Spinal cord (tissue), 9 donors: ENCODE measurements at regions not wholly inside any gene's neighbourhood (a gene's known extent, or its start where the extent isn't known, plus 50 kb on each side); places are given as distances from the start of the nearest gene placed in this dataset.

ENCODE experiments used
- DNase-seq, 6 donors: peaks; one replicate each; pipeline versions ENCODE4 v3.0.0 to v3.0.0-alpha.2; 2013 to 2015; ENCODE audit warnings: low spot score in 6 of 6, low read depth in 4 of 6
- H3K27ac ChIP-seq: one replicate; pipeline ENCODE4 v1.5.1; 2013; ENCODE audit warnings: low read depth, low read length, control low read depth
- H3K27me3 ChIP-seq: one replicate; pipeline ENCODE4 v1.6.1; 2013; ENCODE audit warnings: low read length; ENCODE audit not compliant: control insufficient read depth, insufficient read depth
- H3K36me3 ChIP-seq: one replicate; pipeline ENCODE4 v1.6.1; 2013; ENCODE audit warnings: low read length; ENCODE audit not compliant: control insufficient read depth, insufficient read depth
- H3K4me1 ChIP-seq: one replicate; pipeline ENCODE4 v1.6.1; 2013; ENCODE audit warnings: low read length; ENCODE audit not compliant: control insufficient read depth, insufficient read depth
- H3K4me3 ChIP-seq: one replicate; pipeline ENCODE4 v1.5.1; 2013; ENCODE audit warnings: low read depth, low read length, control low read depth
- H3K9me3 ChIP-seq: one replicate; pipeline ENCODE4 v1.6.1; 2013; ENCODE audit warnings: low read length; ENCODE audit not compliant: control insufficient read depth, insufficient read depth
- WGBS: methylation state at CpG from one replicate; pipeline ENCODE4 v1.1.5; 2013; ENCODE audit warnings: missing lambda C conversion rate; ENCODE audit not compliant: insufficient coverage; 5-methylcytosine and 5-hydroxymethylcytosine counted together
- donor health status: healthy.

GRCh38 chr7:26044320-26044719 is 107.7 kb upstream of the NFE2L3 start:
- peaks cover 4% of the 10 kb centered on the region for H3K27me3 ChIP-seq
- H3K4me3 ChIP-seq, result no peak overlapping the region
- H3K27ac ChIP-seq, result no peak overlapping the region
- H3K9me3 ChIP-seq, result no peaks in the 10 kb centered on the region
- no peaks in the 10 kb centered on the region for H3K4me1 ChIP-seq
- WGBS, result 78% methylated on average over 5 of the region's 5 CpGs
- H3K36me3 ChIP-seq, result no peaks in the 10 kb centered on the region
- no peak for DNase-seq

GRCh38 chr7:26046150-26046549 is 105.8 kb upstream of the NFE2L3 start:
- Histone ChIP-seq H3K36me3 (no peaks in the 10 kb centered on the region), H3K27ac (no peak overlapping the region), H3K9me3 (no peaks in the 10 kb centered on the region), H3K4me1 (no peaks in the 10 kb centered on the region), H3K4me3 (no peak overlapping the region), H3K27me3 (no peaks in the 10 kb centered on the region)
- 60% methylated on average over 1 of the region's 3 CpGs for WGBS
- DNase-seq, result no peak

- no peaks in the 10 kb centered on the region for H3K27me3 ChIP-seq
- no peak overlapping the region for H3K27ac ChIP-seq
- peaks cover 2% of the 10 kb centered on the region for H3K9me3 ChIP-seq
- no CpG with 5 or more reads among the region's 1 CpG for WGBS
- H3K4me1 ChIP-seq, result no peaks in the 10 kb centered on the region
- H3K4me3 ChIP-seq, result no peak overlapping the region
- no peaks in the 10 kb centered on the region for H3K36me3 ChIP-seq
- no peak for DNase-seq
Measured at GRCh38 chr7:26046878-26047277, 105.1 kb upstream of the NFE2L3 start.

- peaks cover 2% of the 10 kb centered on the region for H3K9me3 ChIP-seq
- H3K36me3 ChIP-seq, result no peaks in the 10 kb centered on the region
- no peaks in the 10 kb centered on the region for H3K27me3 ChIP-seq
- no peak for DNase-seq
- no peak overlapping the region for H3K27ac ChIP-seq
- H3K4me1 ChIP-seq, result no peaks in the 10 kb centered on the region
- WGBS, result 82% methylated on average over 2 of the region's 5 CpGs
- H3K4me3 ChIP-seq, result no peak overlapping the region
Measured at GRCh38 chr7:26048663-26049062, 103.3 kb upstream of the NFE2L3 start.

- Histone ChIP-seq H3K9me3 (peaks cover 2% of the 10 kb centered on the region), H3K4me3 (no peak overlapping the region), H3K4me1 (no peaks in the 10 kb centered on the region), H3K27me3 (no peaks in the 10 kb centered on the region), H3K36me3 (no peaks in the 10 kb centered on the region), H3K27ac (no peak overlapping the region)
- no CpG with 5 or more reads among the region's 1 CpG for WGBS
- no peak for DNase-seq
Measured at GRCh38 chr7:26049081-26049480, 102.9 kb upstream of the NFE2L3 start.

GRCh38 chr7:26051021-26051420 is 101.0 kb upstream of the NFE2L3 start:
- H3K27me3 ChIP-seq, result no peaks in the 10 kb centered on the region
- no peaks in the 10 kb centered on the region for H3K36me3 ChIP-seq
- H3K4me1 ChIP-seq, result no peaks in the 10 kb centered on the region
- no peak overlapping the region for H3K27ac ChIP-seq
- DNase-seq, result no peak
- peaks cover 2% of the 10 kb centered on the region for H3K9me3 ChIP-seq
- no peak overlapping the region for H3K4me3 ChIP-seq

GRCh38 chr7:26052706-26053105 is 99.3 kb upstream of the NFE2L3 start:
- H3K27me3 ChIP-seq, result no peaks in the 10 kb centered on the region
- no peak overlapping the region for H3K4me3 ChIP-seq
- H3K27ac ChIP-seq, result no peak overlapping the region
- H3K4me1 ChIP-seq, result no peaks in the 10 kb centered on the region
- no peak for DNase-seq
- H3K36me3 ChIP-seq, result no peaks in the 10 kb centered on the region
- H3K9me3 ChIP-seq, result peaks cover 2% of the 10 kb centered on the region

- DNase-seq, result no peak
- H3K36me3 ChIP-seq, result no peaks in the 10 kb centered on the region
- peaks cover 2% of the 10 kb centered on the region for H3K9me3 ChIP-seq
- WGBS, result no CpG with 5 or more reads among the region's 3 CpGs
- no peak overlapping the region for H3K27ac ChIP-seq
- no peak overlapping the region for H3K4me3 ChIP-seq
- no peaks in the 10 kb centered on the region for H3K27me3 ChIP-seq
- no peaks in the 10 kb centered on the region for H3K4me1 ChIP-seq
Measured at GRCh38 chr7:26054386-26054785, 97.6 kb upstream of the NFE2L3 start.

GRCh38 chr7:26055241-26055640 is 96.8 kb upstream of the NFE2L3 start:
- no peaks in the 10 kb centered on the region for H3K36me3 ChIP-seq
- H3K4me3 ChIP-seq, result no peak overlapping the region
- peaks cover 2% of the 10 kb centered on the region for H3K9me3 ChIP-seq
- no peak overlapping the region for H3K27ac ChIP-seq
- H3K4me1 ChIP-seq, result no peaks in the 10 kb centered on the region
- 75% methylated on average over 2 of the region's 3 CpGs for WGBS
- no peaks in the 10 kb centered on the region for H3K27me3 ChIP-seq
- no peak for DNase-seq

GRCh38 chr7:26060733-26061677 is 91.0 kb upstream of the NFE2L3 start:
- peak overlapping the region; percentile 36 for H3K27ac ChIP-seq
- H3K27me3 ChIP-seq, result no peaks in the 10 kb centered on the region
- H3K36me3 ChIP-seq, result no peaks in the 10 kb centered on the region
- H3K9me3 ChIP-seq, result no peaks in the 10 kb centered on the region
- H3K4me3 ChIP-seq, result no peak overlapping the region
- no peaks in the 10 kb centered on the region for H3K4me1 ChIP-seq
- no CpG with 5 or more reads among the region's 6 CpGs for WGBS
- DNase-seq, result peak in 4 of 6 donors; percentile 15 to 57 (median 38)
